NB4 (cell line): ENCODE measurements at regions not wholly inside any gene's neighbourhood (a gene's known extent, or its start where the extent isn't known, plus 50 kb on each side); places are given as distances from the start of the nearest gene placed in this dataset.

Source experiments
- DNase-seq: peaks from one replicate; pipeline ENCODE4 v3.0.0; 2010; ENCODE audit warnings: low read depth
- H3K4me3 ChIP-seq: one replicate; pipeline ENCODE4 v1.5.1; 2011; ENCODE audit warnings: mild to moderate bottlenecking, low read depth, low read length, moderate library complexity
- CTCF ChIP-seq: IDR thresholded peaks from one replicate; pipeline ENCODE4 v1.5.1; 2012; ENCODE audit warnings: low read depth, low read length
- MAX ChIP-seq: IDR thresholded peaks from 2 replicates; pipeline ENCODE4 v1.6.1; 2011; ENCODE audit warnings: low read depth, low read length
- MYC ChIP-seq: IDR thresholded peaks from 2 replicates; pipeline ENCODE4 v1.6.1; 2011; ENCODE audit warnings: low read depth, low read length
- POLR2A ChIP-seq: IDR thresholded peaks from 2 replicates; pipeline ENCODE4 v1.6.1; 2011; ENCODE audit warnings: mild to moderate bottlenecking; ENCODE audit not compliant: insufficient read length; ENCODE audit errors: extremely low read depth

- H3K4me3 ChIP-seq, result no peak overlapping the region
- no peak for DNase-seq
- TF ChIP-seq MAX (no peak), POLR2A (no peak)
Observed at GRCh38 chr1:238104752-238105151, 214.0 kb upstream of the ZP4 start.

- no peak overlapping the region for H3K4me3 ChIP-seq
- TF ChIP-seq CTCF (no peak), MYC (no peak), MAX (no peak), POLR2A (no peak)
- DNase-seq, result no peak
Observed at GRCh38 chr1:238101923-238102322, 211.2 kb upstream of the ZP4 start.

GRCh38 chr1:238099871-238100270, 209.1 kb upstream of the ZP4 start:
- TF ChIP-seq MYC (no peak), CTCF (no peak), MAX (no peak), POLR2A (no peak)
- DNase-seq, result no peak
- no peak overlapping the region for H3K4me3 ChIP-seq

GRCh38 chr1:238089615-238090014, 198.9 kb upstream of the ZP4 start:
- DNase-seq, result no peak
- H3K4me3 ChIP-seq, result no peak overlapping the region
- TF ChIP-seq MYC (no peak), MAX (no peak), POLR2A (no peak), CTCF (no peak)

- DNase-seq, result no peak
- TF ChIP-seq MAX (no peak), POLR2A (no peak), MYC (no peak), CTCF (no peak)
- H3K4me3 ChIP-seq, result no peak overlapping the region
Observed at GRCh38 chr1:238088560-238089290, 198.0 kb upstream of the ZP4 start.

- DNase-seq, result no peak
- TF ChIP-seq CTCF, result no peak
- no peak for TF ChIP-seq MYC
- no peak for TF ChIP-seq POLR2A
- TF ChIP-seq MAX, result no peak
- no peak overlapping the region for H3K4me3 ChIP-seq
Observed at GRCh38 chr1:238073991-238074390, 183.3 kb upstream of the ZP4 start.
